Inferior parietal cortex (tissue), 1 donor: ENCODE measurements at regions not wholly inside any gene's neighbourhood (a gene's known extent, or its start where the extent isn't known, plus 50 kb on each side); places are given as distances from the start of the nearest gene placed in this dataset.

ENCODE experiments used
- DNase-seq: peaks from one replicate; pipeline ENCODE4 v3.0.0-alpha.2; 2016; ENCODE audit errors: extremely low spot score

DNA sequence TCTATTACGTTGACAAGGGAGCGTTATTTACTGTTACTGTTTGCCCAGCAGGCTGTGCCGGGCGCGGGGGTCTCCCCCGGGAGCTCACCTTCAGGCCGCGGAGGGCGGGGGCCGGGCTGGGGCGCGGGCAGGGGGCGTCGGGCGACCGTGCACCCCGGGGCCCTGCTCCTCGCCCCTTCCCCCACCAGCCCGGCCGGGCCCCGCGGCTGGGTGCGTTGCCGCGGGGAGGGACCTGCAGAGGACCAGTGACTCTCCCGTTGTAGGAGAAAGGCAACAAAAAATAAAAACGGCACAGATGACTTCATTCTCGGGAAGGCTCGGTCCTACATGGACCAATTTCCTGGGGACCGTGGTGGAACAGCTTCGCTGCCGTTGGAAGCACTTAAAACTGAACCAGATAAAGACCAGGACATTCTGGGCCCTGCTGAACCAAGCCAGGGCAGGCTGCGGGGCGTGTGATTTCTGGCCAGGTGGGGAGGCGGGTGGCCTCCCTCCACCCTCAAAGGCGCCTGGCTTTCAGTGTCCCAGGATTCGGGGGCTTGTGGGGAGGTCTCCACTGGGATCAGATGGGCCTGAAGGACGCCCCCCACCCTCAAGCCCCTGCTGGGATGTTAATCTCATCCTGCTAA lies 57.4 kb downstream of the IGLL1 start:
- no peak for DNase-seq

DNA sequence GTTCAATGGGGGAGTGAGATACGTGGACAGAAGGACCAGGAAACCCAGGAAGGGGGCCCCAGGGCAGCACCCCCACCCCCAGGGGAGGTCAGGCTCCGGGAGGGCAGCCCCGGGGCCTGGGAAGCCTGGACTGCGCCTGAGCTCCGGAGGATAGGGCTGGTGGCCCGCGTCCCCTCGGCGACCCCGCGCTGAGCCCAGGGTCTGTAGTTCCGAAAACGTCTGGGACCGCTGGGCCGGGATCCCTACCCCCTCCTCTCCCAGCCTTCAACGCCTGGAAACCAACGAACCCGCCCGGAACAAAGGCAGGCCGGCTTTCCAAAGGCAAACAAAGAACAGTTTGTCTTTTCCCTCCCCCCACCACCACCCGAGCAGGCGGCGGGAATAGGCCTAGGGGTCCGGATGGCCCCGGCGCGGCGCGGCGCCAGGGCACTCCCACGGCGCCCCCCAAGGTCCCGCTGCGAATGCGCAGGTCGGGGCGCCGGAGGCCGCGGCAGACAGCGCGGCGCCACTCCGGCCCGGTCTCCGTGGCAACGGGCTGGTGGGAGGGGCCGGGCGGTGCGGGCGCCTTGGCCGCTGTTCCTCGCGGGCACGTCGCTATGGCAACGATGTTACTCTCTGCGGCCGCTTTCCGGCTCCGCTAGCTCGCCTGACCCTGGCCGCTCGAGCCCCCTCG lies 58.5 kb downstream of the IGLL1 start:
- DNase-seq: peak; percentile 82

DNA sequence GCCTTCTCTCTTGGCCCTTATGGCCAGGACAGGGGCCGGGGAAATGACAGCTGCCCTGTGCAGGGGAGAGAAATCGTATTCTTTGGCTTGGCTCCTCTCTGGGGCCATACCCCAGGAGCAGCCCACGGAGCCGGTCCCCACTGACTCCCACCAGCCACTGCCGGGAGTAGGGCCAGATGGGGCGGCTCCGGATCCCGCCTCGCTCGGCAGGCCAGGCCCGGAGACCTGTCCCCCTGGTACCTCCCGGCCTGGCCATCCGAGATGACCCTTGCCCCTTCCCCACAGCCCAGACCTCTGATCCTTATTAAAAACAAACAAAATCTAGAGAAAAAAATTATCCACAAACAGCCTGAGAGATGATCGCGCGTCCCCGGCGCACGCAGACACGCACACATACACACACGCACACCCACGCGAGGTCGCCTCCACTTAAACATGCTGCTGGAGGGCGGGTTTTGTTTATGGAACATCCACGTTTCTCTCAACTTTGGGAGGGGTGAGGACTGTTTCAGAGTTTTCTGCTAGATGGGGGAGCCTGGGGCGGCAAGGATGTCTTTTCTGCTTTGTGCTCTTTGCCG lies 59.1 kb downstream of the IGLL1 start:
- DNase-seq: peak; percentile 20

DNA sequence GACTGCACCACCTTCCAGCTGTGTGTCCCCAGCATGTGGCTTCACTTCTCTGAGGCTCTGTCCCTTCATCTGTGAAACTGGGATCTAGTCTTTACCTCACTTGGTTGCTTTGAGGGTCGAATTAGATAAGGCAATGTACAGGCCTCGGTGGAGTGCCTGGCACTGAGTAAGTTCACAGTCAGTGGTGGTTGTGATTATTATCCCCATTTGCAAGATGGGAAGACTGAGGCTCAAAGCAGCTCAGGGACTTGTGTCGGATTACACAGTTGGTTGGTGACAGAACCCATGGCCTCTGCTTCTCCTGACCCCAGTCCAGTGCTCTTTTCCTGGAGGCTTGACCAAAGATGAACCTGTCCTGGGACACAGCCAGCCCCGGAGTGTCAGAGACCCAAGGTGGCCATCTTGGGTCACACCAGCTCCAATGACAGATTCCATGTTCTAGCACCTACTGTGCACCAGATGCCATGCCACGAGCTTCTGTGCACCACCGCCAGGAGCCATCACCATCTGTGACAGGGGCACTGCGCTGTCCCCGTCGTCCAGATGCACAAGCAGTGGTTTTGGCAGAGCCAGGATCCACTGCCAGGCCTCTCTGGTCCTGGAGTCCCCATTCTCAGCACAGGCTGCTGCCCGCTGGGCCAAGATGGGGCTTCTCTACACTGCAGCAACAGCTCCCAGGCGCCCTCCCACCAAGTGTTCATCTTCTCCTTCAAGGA lies 60.5 kb downstream of the IGLL1 start:
- no peak for DNase-seq

DNA sequence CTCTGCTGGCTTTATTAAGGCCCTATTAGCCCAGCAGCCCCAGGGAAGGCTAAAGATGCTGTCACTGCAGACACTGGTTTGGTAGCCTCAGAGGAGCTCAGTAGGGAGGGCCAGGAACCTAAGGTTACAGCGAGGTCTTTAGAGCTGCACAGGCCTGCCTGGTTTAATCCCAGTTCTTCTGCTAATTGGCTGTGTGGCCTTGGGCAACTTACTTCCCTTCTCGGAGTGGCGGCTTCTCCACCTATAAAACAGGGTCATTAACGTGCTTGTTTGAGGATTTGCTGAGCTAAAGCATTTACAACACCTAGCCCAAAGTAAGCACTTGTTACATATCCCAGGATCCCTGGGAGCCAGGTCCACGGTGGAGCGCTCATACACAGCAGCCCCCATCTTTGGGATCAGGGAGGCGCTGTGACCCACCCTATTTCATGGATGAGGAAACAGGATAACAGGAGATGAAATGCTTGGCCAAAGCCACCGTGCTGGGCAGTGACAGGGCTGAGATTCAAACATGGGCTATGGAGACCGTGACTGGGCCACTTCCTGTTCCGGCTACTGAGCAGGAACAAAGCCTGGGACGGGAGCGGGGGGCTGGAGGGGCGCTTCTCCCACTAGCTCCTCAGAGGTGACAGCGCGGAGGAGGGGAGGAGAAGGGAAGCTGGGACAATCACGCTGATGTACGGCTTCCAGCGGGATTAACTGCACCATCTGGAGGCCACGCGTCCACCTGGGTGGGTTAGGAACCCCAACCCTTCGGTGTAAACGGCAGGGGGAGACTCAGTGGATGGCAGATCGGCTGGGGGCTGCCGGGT lies 61.5 kb downstream of the IGLL1 start:
- DNase-seq: no peak

DNA sequence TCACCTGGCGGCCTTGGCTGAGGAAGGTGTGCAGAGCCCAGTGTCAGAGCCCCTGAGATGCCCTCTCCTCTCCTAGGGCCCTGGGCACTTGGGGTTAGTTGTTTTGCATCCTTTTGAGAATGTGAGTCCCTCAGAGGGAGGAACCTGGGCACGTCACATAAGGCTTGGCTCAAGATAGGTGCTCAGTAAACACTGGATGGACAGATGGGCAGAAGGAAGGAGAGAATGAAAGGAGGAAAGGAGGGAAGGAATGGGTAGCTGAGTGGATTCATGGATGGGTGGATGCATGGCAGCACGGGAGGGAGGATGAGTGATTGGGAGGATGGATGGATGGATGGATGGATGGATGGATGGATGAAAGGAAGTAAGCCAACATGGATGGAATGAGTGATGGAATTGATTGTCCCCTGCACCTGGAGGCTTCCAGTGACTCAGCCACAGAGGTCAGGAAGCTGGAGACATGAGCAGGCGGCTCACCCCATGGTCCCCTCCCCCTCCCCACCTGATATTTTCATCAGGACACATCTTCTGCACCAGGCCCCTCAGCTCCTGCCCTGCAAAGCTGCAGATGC lies 62.2 kb downstream of the IGLL1 start:
- no peak for DNase-seq

DNA sequence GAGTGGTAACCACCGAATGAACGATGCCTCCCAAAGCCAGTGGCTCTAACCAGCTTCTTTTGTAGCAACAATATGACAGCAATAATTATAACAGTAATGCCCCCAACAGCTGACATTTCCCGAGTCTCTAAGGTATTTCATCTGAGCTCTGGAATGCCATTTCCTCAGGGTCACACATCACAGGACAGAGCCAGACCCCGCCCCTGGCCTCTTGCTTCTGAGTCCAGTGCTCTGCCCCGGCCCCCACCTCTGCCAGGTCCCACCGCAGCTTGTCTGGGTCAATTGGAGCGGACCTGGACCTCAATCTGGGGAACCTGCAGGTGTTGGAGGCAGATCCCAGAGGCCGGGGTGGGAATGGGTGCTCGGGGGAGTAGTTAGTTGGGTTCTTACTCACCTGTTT lies 63.8 kb downstream of the IGLL1 start:
- no peak for DNase-seq

DNA sequence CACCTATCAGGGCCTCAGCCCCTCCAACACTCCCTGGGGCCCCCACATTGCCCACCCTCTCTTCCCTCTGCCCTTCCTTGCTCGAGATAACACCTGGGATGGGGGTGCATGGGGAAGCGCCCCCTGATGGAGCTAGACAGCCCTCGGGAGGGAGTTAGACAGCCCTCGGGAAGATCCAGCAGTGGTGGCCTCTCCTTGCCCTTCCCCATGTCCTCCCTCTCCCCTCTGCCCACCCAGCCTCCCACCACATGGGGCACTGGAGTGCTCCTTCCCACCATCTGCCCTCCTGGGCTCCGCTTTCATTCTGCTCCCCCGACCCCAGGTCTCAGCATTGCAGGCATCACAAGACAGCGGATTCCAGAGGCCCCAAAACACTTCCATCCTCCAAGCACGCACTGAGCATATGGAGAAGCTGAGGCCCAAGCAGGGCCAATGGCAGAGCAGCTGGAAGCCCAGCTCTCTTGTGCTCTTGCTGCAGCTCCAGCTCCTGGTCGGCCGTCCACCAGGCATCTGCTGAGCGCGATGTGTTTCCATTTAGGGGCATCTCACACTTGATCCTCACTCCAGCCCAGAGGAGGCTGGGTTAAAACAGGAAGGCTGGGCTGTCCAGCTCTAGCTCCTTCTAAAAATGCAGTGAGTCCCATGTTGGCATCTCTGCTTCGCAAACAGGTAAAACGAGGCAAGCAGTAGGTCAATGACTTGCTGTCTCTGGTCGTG lies 65.6 kb downstream of the IGLL1 start:
- DNase-seq: no peak

DNA sequence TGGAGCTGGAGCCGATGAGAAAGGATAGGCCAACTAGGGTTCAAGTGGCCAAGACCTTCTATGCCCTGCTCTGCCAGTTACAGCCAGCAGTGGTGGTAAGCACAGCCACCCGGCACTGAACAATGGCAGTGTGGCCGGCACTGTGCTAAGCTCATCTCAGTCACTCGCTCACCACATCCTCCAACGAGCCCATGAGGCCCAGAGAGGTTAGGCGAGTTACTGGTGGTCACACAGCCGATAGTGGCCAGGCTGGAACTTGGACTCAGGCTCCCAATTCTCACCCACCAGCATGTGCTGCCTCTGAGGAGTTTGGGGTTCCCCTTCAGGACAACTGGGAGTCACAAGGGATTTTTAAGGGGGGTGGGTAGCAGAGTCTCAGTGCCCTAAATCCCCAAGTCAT lies 66.4 kb downstream of the IGLL1 start:
- no peak for DNase-seq

DNA sequence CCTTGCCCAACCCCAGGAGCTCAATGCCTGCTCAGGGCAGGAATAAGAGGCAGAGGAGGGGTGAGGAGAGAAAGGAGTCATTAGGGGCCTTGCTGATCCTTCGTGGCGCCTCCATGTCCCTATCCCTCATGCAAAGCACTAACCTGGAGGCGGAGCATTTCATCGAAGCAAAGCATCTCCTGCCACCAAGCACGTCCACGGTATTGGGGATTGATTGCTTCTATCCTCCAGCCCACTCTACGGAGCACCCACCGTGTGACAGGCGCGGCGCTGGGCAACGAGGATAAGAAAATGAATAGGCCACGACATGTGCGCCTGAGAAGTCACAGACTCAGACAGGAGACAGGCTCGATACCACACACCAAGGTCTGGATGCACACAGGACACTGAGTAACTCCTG lies 67.0 kb downstream of the IGLL1 start:
- DNase-seq: no peak

DNA sequence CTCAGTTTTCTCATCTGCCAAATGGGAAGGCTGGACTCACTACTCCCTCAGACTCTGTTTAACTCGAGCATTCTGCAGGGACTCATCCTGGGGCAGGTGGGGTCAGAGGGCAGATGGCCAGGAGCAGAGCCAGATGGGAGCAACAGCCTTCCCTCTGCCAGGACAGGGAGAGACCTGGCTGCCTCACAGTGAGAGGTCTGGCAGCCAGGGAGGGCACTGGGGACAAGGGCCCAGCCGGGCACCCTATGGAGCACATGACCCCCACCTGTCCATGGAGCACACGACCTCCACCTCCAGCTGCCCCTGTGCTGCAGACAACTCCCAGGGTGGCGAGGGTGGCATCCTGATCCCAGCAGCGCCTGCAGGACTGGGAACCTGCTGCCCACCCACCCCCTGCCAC lies 67.4 kb downstream of the IGLL1 start:
- no peak for DNase-seq

DNA sequence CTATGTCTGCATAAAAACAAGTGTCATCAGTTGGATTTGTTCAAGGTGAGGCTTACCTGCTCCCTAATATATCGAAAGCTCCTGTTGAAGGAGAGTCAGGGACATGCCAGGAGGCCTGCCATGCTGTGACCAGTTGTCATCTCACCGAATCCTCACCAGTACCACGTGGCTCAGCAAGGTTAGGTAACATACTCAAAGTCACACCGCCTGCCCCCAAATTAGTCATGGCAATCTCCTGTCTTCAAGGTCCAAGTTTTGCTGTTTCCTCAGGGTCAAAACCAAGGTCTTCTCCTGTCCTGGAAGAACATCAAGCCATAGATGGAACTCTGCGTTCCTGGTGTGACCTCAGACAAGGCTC lies 67.8 kb downstream of the IGLL1 start:
- no peak for DNase-seq

DNA sequence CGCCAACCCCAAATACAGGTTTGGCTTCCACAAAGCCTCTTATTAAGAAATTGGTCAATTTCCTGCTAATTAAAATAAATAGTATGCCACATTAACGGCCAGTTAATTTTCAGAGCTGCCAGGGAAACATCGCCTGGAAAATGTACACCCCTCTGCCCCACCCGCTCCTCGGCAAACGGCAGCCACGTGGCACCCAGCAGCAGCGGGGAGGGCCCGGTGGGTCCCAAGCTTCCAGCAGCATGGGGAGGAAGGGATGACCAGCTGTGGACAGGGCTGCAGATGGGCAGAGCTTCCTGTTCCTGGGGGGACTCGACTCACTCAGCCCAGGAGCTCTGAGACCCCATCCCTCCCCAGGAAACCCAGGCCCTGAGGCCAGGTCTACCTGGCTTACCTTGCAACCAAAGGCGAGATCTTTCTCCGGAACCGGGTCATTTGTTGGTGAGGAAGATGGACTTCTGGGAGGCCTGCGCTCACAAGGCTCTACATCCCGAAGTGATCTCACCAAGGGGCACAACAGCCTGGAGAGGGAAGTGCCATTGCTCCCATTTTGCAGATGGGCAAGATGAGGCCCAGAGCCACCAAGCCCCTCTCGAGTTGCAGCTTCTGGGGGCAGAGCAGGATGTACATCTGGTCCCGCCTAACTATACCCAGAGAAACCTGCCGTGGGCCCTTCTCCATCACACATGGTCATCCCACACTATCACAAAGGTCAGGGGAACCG lies 68.3 kb downstream of the IGLL1 start:
- DNase-seq: no peak

DNA sequence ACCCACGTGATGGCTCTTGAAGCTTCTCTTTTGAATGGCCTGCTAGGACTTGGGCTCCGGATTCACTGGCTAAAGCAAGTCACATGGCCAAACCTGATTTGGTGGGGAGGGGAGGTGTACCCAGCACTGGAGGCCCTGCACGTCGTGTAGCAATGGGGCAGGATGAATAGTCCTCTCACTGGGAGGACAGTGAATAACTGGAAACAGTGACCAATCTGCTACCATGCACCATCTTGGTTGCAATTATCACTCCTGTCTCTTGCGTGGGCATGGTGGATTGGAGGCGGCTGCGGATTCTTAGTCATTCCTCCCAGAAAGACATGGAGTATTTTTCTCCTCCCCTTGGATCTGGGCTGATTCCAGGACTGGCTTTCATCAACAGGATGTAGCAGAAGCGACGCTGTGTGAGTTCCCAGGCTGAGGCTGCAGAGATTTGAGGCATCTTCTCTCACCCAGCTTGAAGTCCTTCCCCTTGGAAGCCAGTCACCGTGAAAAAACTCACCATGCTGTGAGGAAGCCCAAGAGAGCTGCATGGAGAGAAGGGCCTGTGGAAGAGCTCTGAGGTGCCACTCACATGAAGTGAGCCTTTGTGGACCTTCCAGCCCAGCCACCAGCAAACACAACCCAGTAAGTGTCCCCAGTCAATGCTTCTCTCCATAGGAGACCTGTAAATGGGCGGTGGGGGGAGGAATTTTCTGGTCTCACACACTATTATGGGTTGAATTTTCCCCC lies 70.4 kb downstream of the IGLL1 start:
- DNase-seq: peak; percentile 23

DNA sequence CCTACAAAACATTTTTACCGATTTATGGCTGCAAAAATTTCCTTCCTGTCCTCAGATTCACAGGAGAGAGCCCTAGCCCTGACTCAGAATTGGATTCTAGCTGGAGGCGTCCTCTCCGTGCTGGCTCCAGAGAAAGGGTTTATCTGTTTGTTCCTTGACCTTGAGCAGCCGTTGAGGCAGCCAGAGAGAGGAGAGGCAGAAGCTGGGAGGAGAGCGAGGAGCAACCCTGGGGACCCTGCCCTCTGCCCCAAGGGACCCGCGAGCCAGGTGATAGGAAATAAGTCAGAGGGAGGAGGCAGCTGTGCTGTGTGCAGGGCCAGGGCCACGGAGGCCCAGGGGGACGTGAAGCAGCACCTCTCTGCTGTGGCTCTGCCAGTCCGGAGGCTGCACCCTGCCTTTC lies 75.6 kb downstream of the IGLL1 start:
- no peak for DNase-seq

DNA sequence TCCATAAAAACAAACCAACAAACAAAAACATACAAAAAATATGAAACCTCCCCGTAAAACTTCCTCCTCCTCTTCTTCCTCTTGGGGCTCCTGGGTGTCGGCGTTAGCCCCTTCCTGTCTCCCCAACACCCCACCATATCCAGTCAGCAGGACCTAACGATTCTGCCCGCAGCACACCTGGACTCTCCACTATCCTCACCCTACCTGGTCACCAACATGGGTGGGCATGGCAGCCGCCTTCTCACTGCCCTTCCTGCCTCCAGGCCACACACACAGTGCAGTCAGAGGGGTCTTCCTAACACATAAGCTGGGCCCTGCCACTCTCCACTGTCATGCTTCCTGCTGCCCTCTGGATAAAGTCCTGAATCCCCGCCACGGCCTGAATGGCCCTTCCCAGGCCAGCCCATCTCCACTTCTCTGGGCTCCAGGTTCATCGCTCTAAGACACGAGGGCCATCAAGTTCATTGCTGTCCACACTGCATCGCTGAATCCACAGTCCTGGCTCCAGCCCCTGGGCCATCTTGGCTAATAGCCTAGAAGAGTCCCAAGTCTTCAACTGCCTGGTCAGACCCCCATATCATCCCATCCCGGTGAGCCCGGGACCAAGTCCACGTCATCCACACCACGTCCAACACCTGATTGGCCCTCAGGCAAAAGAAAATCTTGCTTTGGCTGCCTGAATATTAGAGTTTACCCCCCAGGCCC lies 76.2 kb downstream of the IGLL1 start:
- no peak for DNase-seq

DNA sequence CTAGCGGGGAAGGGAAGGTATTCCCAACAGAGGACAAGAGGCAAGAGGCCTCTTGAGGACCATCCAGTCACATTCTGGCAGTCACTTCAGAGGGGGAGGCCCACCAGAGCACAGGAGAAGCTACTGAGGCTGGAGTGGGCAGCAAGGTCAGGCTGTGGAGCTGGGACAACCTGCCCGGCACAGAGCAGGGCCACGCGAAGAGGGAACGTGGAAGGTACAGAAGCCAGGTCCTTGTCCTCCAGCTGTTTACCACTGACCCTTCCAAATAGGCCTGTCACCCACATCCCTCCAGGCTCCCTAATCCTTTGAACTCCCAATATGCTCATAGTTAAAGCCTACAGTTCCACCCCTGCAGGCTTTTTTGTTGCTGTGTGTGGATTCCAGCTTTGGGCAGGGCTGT lies 76.9 kb downstream of the IGLL1 start:
- no peak for DNase-seq

DNA sequence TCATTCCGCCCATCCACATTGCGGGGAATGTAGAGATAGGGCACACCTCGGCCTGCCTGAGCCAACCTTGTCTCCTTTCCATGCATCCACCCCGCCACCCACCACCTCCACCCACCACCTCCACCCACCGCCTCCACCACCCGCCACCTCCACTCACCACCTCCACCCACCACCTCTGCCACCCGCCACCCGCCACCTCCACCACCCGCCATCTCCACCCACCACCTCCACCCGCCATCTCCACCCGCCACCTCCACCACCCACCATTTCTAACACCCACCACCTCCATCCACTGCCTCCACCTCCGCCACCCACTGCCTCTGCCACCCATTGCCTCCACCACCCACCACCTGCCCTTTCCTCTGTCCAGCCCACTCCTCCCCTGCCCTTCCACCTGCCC lies 78.4 kb downstream of the IGLL1 start:
- DNase-seq: no peak

DNA sequence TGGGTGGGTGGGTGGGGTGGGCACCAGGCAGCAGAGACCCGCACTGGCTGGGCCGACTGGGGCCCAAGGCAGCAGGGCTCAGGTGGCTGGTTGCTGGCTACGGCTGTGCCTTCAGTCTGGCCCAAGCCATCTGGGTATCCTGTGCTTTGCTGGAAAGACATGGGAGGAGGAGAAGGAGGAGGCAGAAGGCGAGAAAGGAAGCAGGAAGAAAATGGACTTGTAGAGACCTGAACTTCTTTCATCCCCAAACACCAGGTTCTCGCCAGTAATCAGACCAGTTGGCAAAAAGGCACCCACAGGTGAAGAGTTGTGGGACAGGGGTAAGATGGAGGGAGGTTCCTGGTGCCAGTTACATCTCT lies 78.8 kb downstream of the IGLL1 start:
- no peak for DNase-seq
